Caki2 (cell line): ENCODE measurements at regions not wholly inside any gene's neighbourhood (a gene's known extent, or its start where the extent isn't known, plus 50 kb on each side); places are given as distances from the start of the nearest gene placed in this dataset.

ENCODE experiments used
- DNase-seq: peaks from one replicate; pipeline ENCODE4 v3.0.0-alpha.2; 2015; ENCODE audit warnings: low read depth
- in situ Hi-C: cut with HindIII; loops from 2 replicates; pipeline ENCODE4 v1.10.0; 2016; ENCODE audit warnings: low sequenced_read_pairs, low pct_unique_long_range_greater_than_20kb, mixed read lengths

DNA sequence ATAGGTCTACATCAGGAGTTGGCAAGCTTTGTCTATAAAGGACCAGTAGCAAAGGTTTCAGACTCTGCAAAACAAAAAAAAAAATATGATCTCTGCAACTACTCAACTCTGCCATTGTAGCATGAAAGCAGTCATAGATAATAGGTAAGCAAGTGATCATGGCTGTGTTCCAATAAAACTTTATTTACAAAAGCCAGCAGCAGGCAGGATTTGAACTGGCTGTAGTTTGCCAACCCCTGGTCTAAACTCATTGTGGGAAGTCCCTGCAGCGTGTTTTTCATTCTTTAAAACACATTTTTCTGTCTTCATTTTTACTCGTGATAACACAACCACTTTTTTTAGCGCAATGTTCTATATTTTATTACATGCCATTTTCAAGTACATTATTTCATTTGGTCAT is 127.5 kb upstream of the COX10 start:
- in situ Hi-C loops, result no loop called here
- DNase-seq, result no peak

DNA sequence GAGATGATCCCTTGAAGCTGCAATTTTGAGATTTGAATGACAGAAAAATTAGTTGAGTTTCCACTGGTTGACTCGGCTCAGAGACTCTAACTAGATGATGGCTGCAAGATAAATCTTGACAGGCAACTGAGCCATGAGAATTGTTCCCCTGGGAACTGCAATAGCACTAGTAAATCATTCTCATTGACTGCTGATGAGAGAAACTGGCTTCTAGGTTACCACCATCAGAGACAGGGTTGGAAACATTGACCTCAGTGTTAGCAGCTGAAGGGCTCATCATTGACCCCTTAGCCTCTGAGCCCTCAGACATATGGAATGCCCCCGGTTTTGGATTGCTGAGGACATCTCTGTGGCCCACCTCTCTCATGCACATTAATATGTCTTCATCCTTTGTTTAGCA is 125.4 kb upstream of the COX10 start:
- in situ Hi-C loops, result no loop called here
- no peak for DNase-seq

DNA sequence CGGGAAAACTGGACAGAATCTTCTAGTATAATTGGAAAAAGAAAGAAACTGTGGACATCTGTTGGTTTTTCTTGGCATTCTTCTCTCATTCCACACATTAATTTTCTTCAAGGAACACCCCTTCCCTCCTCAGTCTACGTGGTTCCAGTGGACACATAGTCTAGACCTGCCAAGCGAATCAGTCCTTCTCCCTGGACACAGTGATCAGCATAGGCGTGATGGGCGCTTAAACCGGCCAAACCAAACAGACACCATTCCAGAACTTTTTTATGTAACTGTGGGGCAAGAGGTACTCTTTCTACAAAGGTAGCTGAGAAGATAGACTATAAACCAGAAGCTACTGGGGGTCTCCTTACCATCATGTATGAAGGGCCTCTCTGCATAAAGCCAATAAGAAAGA is 121.8 kb upstream of the COX10 start:
- in situ Hi-C loops, result no loop called here
- no peak for DNase-seq

DNA sequence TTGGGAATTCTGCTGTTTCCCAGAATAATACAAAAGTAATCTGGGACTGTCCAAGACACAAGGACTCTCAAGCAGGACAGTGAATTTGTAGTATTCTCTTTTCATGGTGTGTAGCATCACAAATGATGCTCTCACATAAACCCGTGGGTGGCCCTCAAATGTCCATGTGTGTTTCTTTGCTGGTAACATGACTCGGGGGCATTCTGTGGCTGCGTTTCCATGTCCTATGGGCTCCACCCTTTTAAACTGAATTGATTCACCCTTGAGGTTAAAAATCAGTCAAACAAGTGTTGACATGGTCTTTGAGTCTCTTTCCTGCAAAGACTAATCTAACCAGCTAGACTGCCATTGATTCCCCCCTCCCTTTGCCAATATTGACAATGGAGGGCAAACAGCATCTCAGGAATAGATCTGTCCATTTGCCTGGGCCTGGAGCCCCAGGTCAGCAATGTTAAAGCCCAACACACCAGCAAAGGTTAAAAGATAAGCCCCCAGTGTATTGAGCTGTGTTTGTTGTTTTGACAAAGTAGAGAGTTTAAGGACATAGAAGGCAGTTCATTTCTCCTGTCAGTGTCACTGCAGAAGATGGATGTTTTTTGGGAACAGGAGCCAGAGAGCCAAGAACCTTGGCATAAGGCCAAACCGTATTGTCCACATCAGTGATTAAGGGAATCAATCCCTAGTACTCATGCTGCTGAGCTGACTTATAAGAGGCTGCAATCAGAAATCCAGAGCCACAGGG is 117.1 kb upstream of the COX10 start:
- no peak for DNase-seq
- in situ Hi-C loops, result no loop called here

DNA sequence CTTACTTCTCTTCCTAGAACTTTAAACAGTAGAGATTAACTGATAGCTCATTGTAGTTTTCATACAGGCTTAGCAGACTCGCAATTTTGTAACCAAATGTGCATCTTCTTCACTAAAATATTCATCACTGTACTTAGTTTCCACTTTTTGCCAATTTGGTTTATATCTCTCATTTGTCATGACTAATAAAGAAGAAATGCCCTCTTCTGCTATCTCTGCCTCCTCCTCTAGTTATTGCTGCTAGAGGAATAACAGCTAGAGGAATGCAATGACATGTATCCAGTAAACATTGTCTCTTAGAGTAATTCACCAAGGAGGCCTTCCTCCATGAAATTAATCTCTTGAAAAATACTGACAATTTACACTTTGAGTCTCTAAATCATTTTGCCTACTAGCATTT is 115.5 kb upstream of the COX10 start:
- in situ Hi-C loops, result no loop called here
- no peak for DNase-seq

DNA sequence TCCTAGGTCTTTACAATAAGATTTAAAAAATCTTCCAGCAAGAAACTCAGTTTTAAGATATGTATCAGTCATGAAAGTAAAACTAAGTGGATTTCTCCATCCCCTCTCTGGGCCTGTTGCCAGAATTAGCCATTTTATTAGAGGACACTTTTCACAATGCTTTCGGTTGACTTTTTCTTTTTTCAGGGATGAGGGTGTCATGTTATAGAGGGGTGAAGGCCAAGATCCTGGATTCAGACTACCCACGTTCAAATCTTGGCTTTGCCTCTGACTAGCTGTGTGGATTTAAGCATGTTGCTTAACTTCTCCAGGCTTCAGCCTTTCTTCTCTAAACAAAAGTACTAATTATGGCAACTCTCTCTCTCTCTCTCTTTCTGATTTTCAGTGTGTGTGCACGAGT is 111.7 kb upstream of the COX10 start:
- DNase-seq, result no peak
- in situ Hi-C loops, result no loop called here

DNA sequence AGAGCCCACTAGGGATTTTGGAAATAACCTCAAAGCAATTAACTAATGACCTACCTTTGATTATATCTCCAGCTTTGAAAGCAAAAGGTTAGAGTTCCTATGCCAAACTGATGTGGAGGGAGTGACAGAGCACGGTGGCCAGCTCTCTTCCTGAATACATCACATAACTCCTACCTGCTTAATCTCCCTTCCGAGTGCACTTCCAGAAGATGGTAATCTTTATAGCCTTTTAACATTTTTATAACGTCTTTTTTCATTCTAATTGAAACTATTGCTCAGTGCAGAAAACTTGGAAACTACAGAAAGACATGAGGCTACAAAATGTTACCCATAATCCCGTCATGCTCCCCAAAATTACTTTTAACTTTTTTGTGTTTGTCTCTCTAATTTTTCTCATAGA is 110.5 kb upstream of the COX10 start:
- in situ Hi-C loops, result no loop called here

DNA sequence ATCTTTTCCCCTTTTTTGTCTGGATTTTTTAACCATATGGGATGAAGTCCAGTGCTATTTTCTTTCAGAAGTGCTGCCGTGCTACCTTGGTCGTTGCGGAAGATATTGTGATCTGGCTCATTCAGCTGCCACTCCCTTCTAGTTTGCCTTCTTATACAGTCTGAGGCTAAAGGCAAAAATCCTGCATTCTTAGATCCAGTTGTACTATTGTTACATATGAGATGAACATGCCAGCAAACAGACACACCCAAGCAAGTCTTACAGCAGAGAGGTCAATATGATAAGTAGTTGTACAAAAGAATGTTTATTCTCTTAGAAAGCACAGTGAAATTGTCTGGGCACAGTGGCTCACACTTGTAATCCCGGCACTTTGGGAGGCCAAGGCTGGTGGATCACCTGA is 108.0 kb upstream of the COX10 start:
- DNase-seq, result no peak
- in situ Hi-C loops, result no loop called here

More for the DNA sequence above, 110.5 kb upstream of the COX10 start:
- DNase-seq, result no peak

DNA sequence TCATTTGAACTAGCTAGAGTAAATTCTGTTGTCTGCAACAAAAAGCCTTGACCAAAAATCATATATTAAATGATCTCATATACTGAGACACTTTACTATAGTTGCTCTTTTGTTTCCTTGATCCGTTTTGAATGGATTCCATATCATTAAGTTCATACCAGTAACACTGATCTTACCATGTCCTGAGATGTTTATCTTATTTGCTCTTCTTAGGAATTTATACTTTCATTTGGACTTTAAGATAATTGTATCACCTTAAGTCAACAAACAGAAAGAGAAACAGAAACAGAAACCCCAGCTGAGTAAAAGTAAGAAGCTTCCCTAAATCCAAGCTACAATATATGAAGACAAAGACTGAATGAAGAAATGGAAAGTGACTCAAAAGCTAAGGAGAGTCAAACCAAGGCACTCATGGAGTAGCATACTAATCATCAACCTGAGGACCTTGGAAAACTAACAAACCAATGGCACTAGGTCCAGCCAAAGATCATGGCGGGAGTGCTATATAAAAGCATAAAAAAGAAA is 106.5 kb upstream of the COX10 start:
- in situ Hi-C loops, result no loop called here
- no peak for DNase-seq

DNA sequence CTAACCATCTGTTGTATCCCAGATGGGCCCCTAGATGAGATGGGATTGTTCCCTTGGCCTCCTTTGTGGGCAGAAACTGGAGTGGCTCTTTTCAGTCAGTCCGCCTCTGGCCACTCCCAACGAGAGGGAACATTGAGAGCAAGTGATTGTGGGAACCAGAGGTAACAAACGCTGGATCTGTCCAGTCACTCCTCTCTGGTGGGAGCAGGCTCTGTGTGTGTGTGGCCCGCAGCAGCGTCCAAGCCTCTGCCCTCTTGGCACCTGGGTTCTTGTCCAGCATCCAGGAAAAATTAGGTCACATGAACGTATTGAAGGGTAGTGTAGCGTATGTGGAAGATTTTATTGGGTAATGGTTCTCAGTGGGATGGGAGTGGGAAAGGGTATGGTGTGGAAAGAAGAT is 101.9 kb upstream of the COX10 start:
- in situ Hi-C loops, result no loop called here
- DNase-seq, result no peak

DNA sequence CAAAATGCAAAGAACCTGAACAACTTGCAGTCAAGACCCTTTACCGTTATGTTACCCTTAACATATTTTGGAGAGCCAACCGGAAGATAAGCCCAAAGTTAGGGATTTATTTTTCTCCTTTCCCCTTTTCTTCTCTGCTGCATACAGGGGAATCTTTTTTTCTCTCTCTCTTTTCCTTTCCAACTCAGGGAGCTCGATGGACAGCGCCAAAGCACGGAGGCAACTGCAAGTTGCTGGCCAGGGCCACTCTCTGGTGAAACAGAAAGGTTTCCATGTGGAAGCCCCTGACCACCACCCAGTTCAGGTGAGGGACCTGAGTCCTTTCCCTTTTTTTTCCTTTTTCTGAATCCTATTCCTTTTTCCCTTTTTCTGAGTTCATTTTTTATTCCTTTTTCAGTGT is 98.8 kb upstream of the COX10 start:
- in situ Hi-C loops, result no loop called here
- DNase-seq, result no peak

DNA sequence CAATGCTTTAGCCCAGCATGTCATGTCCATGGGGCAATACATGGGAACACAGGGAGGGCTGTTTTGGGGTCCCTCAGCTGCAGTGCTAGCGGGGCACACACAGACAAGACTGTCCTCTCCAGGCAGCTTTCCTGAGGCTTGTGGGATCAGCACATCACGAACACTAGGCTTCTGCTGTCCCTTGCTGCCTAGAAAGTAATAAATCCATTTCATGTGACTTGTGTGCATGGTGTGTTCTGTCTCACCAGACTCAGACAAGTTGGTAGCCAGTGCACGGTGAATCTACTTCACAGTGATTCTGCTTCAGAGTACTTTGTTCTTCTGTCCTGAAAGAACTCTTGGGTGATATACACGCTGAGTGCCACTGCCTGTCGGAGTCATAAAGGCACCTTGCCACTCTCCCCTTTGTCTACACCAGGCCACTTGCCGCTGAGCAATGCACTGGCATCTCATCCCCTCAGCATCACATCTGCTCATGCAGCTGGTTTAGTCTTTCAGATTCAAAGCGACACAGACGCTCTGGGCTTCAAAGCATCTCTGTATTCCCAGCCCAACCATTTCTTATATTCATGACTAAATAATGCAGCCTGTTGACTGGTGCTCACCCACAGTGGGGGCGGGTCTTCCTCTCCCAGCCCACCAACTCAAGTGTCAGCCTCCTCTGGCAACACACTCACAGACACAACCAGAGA is 95.2 kb upstream of the COX10 start:
- in situ Hi-C loops, result no loop called here
- DNase-seq, result no peak

DNA sequence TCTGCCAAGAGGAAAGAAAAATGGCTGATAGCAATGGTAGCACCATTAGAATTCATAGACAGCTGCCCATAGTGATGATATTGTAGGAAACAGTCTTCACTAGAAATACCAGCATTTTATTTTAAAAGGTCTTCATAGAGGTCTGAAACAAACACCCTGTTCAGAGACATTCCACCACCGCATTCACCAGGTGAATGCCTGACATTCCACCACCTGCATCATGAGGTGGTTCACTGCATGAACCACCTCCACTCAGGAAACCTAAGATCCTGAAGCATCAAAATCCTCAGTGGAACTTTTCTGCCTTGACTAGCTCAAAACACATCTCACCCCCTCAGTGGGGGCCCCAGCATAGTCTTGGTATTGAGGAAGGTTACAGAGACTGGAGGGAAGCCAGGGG is 91.5 kb upstream of the COX10 start:
- no peak for DNase-seq
- in situ Hi-C loops, result no loop called here

DNA sequence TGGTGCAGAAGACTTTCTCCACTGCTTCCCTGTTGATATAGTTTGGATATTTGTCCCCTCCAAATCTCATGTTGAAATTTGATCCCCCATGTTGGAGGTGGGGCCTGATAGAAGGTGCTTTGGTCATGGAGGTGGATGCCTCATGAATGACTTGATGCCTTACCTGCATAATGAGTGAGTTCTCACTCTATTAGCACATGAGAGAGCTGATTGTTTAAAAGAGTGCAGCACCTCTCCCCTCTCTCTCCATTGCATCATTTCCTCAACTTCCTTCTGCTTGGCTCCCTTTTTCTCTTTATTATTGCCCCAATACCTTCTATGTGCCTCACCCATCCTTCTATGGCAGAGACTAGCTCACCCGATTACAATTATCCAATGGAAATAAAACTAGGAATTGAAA is 90.8 kb upstream of the COX10 start:
- DNase-seq, result no peak
- in situ Hi-C loops, result no loop called here

DNA sequence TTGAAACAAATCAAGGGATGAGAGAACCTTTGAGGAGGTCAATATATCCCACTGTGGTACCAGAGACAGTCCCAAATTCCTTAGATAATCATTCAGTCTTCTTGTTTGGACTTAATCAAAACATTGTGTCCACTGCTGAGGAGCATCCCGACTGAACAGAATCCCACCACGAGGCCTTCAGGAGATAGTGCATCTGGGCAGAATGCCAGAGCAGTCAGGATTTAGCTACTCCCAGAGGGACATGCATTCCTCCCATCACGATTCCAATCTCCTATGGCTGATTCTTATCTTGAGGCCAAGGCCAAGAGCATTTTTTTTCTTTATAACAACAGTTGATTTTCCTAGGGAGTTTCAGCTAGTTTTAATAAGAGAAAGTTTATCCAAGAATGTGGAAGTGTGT is 87.4 kb upstream of the COX10 start:
- in situ Hi-C loops, result no loop called here
- DNase-seq, result no peak

DNA sequence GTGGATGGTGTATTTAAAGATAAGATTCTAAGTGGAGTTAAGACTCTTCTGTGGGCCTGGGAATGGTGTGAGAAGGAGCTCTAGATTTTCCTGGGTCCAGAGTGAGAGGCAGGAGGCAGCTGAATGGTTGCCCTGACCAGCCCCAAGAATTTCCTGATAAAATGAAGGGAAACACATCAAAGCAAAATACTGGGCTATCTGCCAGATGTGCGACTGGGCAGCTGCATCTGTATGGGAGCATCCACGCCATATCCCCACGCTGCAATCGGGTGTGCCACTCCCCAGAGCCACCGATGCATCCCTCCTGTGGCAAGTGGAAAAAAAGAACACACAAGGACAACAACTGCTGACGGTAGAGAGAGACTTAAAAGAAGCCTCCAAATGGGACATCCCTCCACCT is 84.3 kb upstream of the COX10 start:
- DNase-seq, result no peak
- in situ Hi-C loops, result no loop called here

DNA sequence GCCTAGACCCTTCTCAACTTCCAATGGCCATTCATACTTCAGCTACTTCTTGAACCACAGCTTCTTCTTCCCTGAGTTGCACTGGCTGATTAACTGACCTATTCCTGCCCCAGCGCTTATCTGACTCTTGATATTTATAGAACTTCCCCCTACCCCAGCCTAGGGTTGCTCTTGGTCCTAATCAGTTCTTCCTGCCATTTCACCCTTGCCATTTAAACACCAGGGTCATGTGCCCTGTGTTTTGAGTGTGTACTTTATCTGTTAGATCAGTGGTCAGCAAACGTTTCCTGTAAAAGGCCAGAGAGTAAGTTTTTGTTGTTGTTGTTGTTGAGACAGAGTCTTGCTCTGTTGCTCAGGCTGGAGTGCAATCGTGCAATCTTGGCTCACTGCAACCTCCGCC is 82.4 kb upstream of the COX10 start:
- DNase-seq, result no peak
- in situ Hi-C loops, result no loop called here

DNA sequence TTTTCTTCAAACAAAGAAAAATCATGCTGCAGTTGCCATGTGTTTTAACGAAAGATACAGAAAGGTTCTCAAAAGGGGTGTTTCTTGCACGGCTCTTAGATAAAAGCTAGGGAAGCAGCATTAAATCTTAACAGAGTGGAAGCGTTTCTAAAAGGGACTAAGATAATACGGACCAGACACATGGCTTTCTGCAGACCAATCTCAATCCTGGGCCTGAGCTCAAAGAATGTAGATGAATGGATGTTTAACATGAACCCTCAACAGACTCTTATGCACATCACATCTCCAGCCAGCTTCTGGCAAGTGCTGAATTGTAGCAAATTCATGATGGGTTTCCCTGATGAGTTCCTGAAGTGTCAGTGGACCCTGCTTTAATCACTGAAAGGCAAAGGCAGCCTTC is 80.2 kb upstream of the COX10 start:
- in situ Hi-C loops, result no loop called here
- no peak for DNase-seq

DNA sequence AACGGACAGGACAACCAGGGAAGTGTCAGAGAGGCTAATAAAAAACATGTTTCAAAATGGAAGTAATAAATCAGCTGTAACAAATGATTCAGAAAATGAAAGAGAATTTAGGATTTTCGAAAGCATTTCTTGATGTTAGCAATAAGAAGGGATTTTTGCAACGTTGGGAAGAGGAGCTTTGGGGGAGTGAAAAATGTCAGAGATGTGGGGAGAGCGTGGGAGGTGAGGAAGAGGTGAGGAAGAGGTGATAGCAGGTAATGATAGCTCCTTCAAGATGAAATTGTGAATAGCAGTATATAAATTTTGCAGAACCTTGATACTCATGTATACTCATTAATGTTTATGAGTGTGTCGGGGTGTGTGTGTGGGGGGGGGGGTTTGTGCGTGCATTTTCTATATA is 76.2 kb upstream of the COX10 start:
- in situ Hi-C loops, result no loop called here
- no peak for DNase-seq

DNA sequence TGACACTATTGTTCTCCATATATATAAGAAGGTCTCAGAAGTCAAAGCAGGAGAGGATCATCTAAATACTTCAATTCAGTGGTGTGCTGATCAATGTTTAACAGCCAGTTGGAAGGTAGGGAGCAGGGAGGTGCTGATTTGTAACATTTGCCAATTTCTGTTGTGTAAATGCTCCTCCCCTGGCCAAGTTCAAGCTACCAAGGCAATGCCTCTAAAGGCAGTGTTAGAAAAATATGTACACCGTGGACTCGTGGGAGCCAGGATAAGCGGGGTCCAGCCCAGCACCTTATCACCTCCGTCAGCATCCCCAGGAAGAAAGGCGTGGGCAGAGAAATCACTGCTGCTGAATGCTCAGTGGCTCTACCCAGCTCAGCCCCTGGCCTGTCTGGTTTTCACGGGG is 75.3 kb upstream of the COX10 start:
- DNase-seq, result no peak
- in situ Hi-C loops, result no loop called here
